ENCODE measurements at regions not wholly inside any gene's neighbourhood (a gene's known extent, or its start where the extent isn't known, plus 50 kb on each side); places are given as distances from the start of the nearest gene placed in this dataset.

DNA sequence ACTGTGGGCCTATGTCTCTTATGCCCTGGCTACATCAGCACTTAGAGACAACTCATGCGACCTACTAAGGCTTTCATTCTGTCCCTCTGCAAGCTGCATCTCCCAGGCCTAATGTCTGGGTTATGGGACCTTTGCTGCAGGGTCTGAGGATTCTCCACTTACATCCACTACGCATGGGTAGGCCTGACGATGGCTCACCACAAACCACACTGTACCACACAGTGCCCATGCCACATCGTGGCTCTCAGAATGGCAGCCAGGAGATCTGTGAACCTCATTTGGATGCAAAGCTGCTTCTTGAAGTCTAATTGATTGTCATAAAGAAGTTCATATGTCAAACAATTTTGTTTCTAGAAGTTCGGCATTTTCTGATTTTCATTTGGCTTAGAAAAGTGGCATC is 84.6 kb upstream of the BEND4 start:
- Mint-ChIP-seq H3K4me1 (peaks cover 3 to 4% of the 10 kb centered on the region in 2 experiments; a peak in 3 of 4 replicates), H3K27ac (no peak overlapping the region), H3K36me3 (ENCODE audit: insufficient read depth in 1 of 3, low read depth in 3 of 3) (no peaks in the 10 kb centered on the region; a peak in 1 of 7 replicates), H3K4me3 (no peak overlapping the region), H3K9me3 (peaks cover 2 to 3% of the 10 kb centered on the region in 2 experiments; a peak in 1 of 5 replicates), H3K27me3 (ENCODE audit: low read depth) (no peaks in the 10 kb centered on the region; the same call in 1 of the 2 replicates)
- WGBS (ENCODE audit: extremely low coverage, insufficient read length, low lambda C conversion rate), result no CpG with 5 or more reads among the region's 5 CpGs
- H3K23ac ChIP-seq (ENCODE audit: insufficient read length, low read depth, low read length), result no peak overlapping the region
- H3K79me1 ChIP-seq (ENCODE audit: insufficient read depth, low read depth, low read length, poor library complexity, severe bottlenecking), result no peaks in the 10 kb centered on the region
- H4K5ac ChIP-seq (ENCODE audit: insufficient read length, low read depth, low read length), result no peak overlapping the region
- no peaks in the 10 kb centered on the region for H4K20me1 ChIP-seq (ENCODE audit: control insufficient read depth, insufficient read depth, insufficient read length)
- no peak overlapping the region for H3K4ac ChIP-seq (ENCODE audit: low read depth, low read length)
- H3K27ac ChIP-seq (ENCODE audit: insufficient read length, low read depth, low read length), result no peak overlapping the region
- no peak overlapping the region for H3K56ac ChIP-seq (ENCODE audit: insufficient read length, low read depth, low read length)
- H3K27me3 ChIP-seq (ENCODE audit: insufficient read depth, low read length), result no peaks in the 10 kb centered on the region; the same call in 1 of the 2 replicates
- no peak overlapping the region for H2BK12ac ChIP-seq (ENCODE audit: insufficient read length, low read depth, low read length)
- H2AFZ ChIP-seq (ENCODE audit: low read length), result no peak overlapping the region
- H3K14ac ChIP-seq (ENCODE audit: insufficient read depth, low read length), result no peak overlapping the region; the same call in 1 of the 2 replicates
- no peaks in the 10 kb centered on the region for H3K4me1 ChIP-seq (ENCODE audit: insufficient read depth, low read length)
- H2BK20ac ChIP-seq (ENCODE audit: low read depth, low read length, poor library complexity, severe bottlenecking), result no peak overlapping the region
- no peak overlapping the region for H2BK15ac ChIP-seq (ENCODE audit: low read depth, low read length)
- H3K4me2 ChIP-seq (ENCODE audit: insufficient read depth, insufficient read length, low read length), result no peak overlapping the region
- H3K9ac ChIP-seq (ENCODE audit: extremely low read depth, insufficient read length, low read length), result no peak overlapping the region
- H2AK5ac ChIP-seq (ENCODE audit: insufficient read length, low read length), result no peak overlapping the region
- no peak overlapping the region for H2BK5ac ChIP-seq (ENCODE audit: insufficient read length, low read length)
- no peaks in the 10 kb centered on the region for H3K23me2 ChIP-seq (ENCODE audit: insufficient read length, low read depth, low read length, poor library complexity, severe bottlenecking)
- no peak overlapping the region for H3T11ph ChIP-seq (ENCODE audit: low read length)
- no peak overlapping the region for H3K18ac ChIP-seq (ENCODE audit: insufficient read length, low read depth, low read length)
- H3K9me3 ChIP-seq (ENCODE audit: control insufficient read depth, low read depth, low read length), result no peaks in the 10 kb centered on the region
- DNase-seq, result no peak
- no peak overlapping the region for H4K8ac ChIP-seq (replicated peaks; ENCODE audit: insufficient read length, low read depth, low read length)
- H2BK120ac ChIP-seq (ENCODE audit: low read depth, low read length, poor library complexity, severe bottlenecking), result no peak overlapping the region
- no peak overlapping the region for H4K91ac ChIP-seq (ENCODE audit: insufficient read length, low read depth, low read length)
- H3K79me2 ChIP-seq (ENCODE audit: insufficient read depth, low read length), result no peaks in the 10 kb centered on the region
- no peak for TF ChIP-seq CTCF (conservative IDR thresholded peaks at IDR 0.05)

All from H9 (cell line).